A549 (cell line): ENCODE measurements at regions not wholly inside any gene's neighbourhood (a gene's known extent, or its start where the extent isn't known, plus 50 kb on each side); places are given as distances from the start of the nearest gene placed in this dataset.

Experiments
- EP300 ChIP-seq, 2 experiments: fragments of >200 bp; sonication (Bioruptor Twin); formaldehyde crosslinking; IDR thresholded peaks; 2 replicates in 1 of 2; 3 replicates in 1 of 2; pipeline ENCODE4 v1.6.1; 2016 to 2017
- GATA3 ChIP-seq: IDR thresholded peaks from 2 replicates; pipeline ENCODE4 v1.6.1; 2012; ENCODE audit warnings: borderline replicate concordance
- MAFK ChIP-seq: fragments of 450-650 bp; IDR thresholded peaks from 2 replicates; pipeline ENCODE4 v1.6.1; 2014; ENCODE audit not compliant: partially characterized antibody
- RFX5 ChIP-seq: fragments of 450-650 bp; IDR thresholded peaks from 2 replicates; pipeline ENCODE4 v1.7.1; 2014; ENCODE audit warnings: antibody characterized with exemption, mild to moderate bottlenecking, moderate library complexity
- USF2 ChIP-seq: fragments of 450-650 bp; IDR thresholded peaks from 2 replicates; pipeline ENCODE4 v1.6.1; 2014; ENCODE audit warnings: antibody characterized with exemption
- ZFP36 ChIP-seq: fragments of 450-650 bp; IDR thresholded peaks from 2 replicates; pipeline ENCODE4 v1.6.1; 2014; ENCODE audit warnings: borderline replicate concordance; ENCODE audit not compliant: partially characterized antibody
- TF ChIP-seq, protein P1 (sequence below): fragments of >200 bp; sonication (Bioruptor Twin); formaldehyde crosslinking; IDR thresholded peaks from 3 replicates; pipeline ENCODE4 v1.5.1; 2016

- TF ChIP-seq ZFP36 (no peak), USF2 (no peak), GATA3 (no peak), EP300 (IDR thresholded peaks at IDR 0.05) (no peak), RFX5 (no peak), MAFK (no peak)
- TF ChIP-seq, protein P1, sequence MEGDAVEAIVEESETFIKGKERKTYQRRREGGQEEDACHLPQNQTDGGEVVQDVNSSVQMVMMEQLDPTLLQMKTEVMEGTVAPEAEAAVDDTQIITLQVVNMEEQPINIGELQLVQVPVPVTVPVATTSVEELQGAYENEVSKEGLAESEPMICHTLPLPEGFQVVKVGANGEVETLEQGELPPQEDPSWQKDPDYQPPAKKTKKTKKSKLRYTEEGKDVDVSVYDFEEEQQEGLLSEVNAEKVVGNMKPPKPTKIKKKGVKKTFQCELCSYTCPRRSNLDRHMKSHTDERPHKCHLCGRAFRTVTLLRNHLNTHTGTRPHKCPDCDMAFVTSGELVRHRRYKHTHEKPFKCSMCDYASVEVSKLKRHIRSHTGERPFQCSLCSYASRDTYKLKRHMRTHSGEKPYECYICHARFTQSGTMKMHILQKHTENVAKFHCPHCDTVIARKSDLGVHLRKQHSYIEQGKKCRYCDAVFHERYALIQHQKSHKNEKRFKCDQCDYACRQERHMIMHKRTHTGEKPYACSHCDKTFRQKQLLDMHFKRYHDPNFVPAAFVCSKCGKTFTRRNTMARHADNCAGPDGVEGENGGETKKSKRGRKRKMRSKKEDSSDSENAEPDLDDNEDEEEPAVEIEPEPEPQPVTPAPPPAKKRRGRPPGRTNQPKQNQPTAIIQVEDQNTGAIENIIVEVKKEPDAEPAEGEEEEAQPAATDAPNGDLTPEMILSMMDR: no peak
Observed at GRCh38 chr2:6650311-6650710, 215.4 kb downstream of the CMPK2 start.
